H9 (cell line): ENCODE measurements at regions not wholly inside any gene's neighbourhood (a gene's known extent, or its start where the extent isn't known, plus 50 kb on each side); places are given as distances from the start of the nearest gene placed in this dataset.

Experiments
- DNase-seq: peaks from one replicate; pipeline ENCODE4 v3.0.0-alpha.2; 2017
- H2AFZ ChIP-seq: one replicate; pipeline ENCODE4 v1.6.1; 2013; ENCODE audit warnings: mild to moderate bottlenecking, low read length, control low read depth, moderate library complexity
- H2AK5ac ChIP-seq: 2 replicates; pipeline ENCODE4 v1.6.1; 2013; ENCODE audit warnings: low read length, control low read depth, mixed read lengths; ENCODE audit not compliant: insufficient read length
- H2BK120ac ChIP-seq: one replicate; pipeline ENCODE4 v1.6.1; 2013; ENCODE audit warnings: low read depth, mild to moderate bottlenecking, low read length, control low read depth, inconsistent platforms; ENCODE audit not compliant: poor library complexity, severe bottlenecking
- H2BK12ac ChIP-seq: 2 replicates; pipeline ENCODE4 v1.6.1; 2013; ENCODE audit warnings: low read length, control low read depth, mixed read lengths, low read depth; ENCODE audit not compliant: insufficient read length
- H2BK15ac ChIP-seq: 2 replicates; pipeline ENCODE4 v1.6.1; 2013; ENCODE audit warnings: low read depth, low read length, control low read depth
- H2BK20ac ChIP-seq: one replicate; pipeline ENCODE4 v1.6.1; 2013; ENCODE audit warnings: low read depth, mild to moderate bottlenecking, low read length, control low read depth, inconsistent platforms; ENCODE audit not compliant: poor library complexity, severe bottlenecking
- H2BK5ac ChIP-seq: 2 replicates; pipeline ENCODE4 v1.6.1; 2013; ENCODE audit warnings: low read length, control low read depth, mixed read lengths; ENCODE audit not compliant: insufficient read length
- H3K14ac ChIP-seq: 2 replicates; pipeline ENCODE4 v1.6.1; 2013; ENCODE audit warnings: low read length, control low read depth; ENCODE audit not compliant: insufficient read depth
- H3K18ac ChIP-seq: 2 replicates; pipeline ENCODE4 v1.6.1; 2013; ENCODE audit warnings: low read depth, mild to moderate bottlenecking, mixed read lengths, low read length, control low read depth; ENCODE audit not compliant: insufficient read length
- H3K23ac ChIP-seq: 2 replicates; pipeline ENCODE4 v1.6.1; 2013; ENCODE audit warnings: low read length, control low read depth, mixed read lengths, low read depth; ENCODE audit not compliant: insufficient read length
- H3K23me2 ChIP-seq: 2 replicates; pipeline ENCODE4 v1.6.1; 2013; ENCODE audit warnings: low read depth, mild to moderate bottlenecking, mixed read lengths, low read length, control low read depth; ENCODE audit not compliant: insufficient read length, poor library complexity, severe bottlenecking
- H3K27ac ChIP-seq: 2 replicates; pipeline ENCODE4 v1.5.1; 2013; ENCODE audit warnings: low read length, control low read depth, mixed read lengths, low read depth; ENCODE audit not compliant: insufficient read length
- H3K27me3 ChIP-seq: 2 replicates; pipeline ENCODE4 v1.6.1; 2013; ENCODE audit warnings: low read length, control low read depth, inconsistent platforms; ENCODE audit not compliant: insufficient read depth
- H3K4ac ChIP-seq: 2 replicates; pipeline ENCODE4 v1.6.1; 2013; ENCODE audit warnings: low read depth, mild to moderate bottlenecking, control low read depth, inconsistent platforms, low read length, moderate library complexity
- H3K4me1 ChIP-seq: 2 replicates; pipeline ENCODE4 v1.6.1; 2013; ENCODE audit warnings: low read length, control low read depth, inconsistent platforms; ENCODE audit not compliant: insufficient read depth
- H3K4me2 ChIP-seq: 2 replicates; pipeline ENCODE4 v1.6.1; 2013; ENCODE audit warnings: low read length, control low read depth, mixed read lengths; ENCODE audit not compliant: insufficient read length, insufficient read depth
- H3K56ac ChIP-seq: 2 replicates; pipeline ENCODE4 v1.6.1; 2013; ENCODE audit warnings: low read depth, mild to moderate bottlenecking, mixed read lengths, low read length, control low read depth; ENCODE audit not compliant: insufficient read length
- H3K79me1 ChIP-seq: 2 replicates; pipeline ENCODE4 v1.6.1; 2013; ENCODE audit warnings: low read depth, mild to moderate bottlenecking, moderate library complexity, low read length, control low read depth, inconsistent platforms; ENCODE audit not compliant: insufficient read depth, poor library complexity, severe bottlenecking
- H3K79me2 ChIP-seq: 2 replicates; pipeline ENCODE4 v1.6.1; 2013; ENCODE audit warnings: low read length, control low read depth, inconsistent platforms; ENCODE audit not compliant: insufficient read depth
- H3K9ac ChIP-seq: 2 replicates; pipeline ENCODE4 v1.6.1; 2013; ENCODE audit warnings: low read length, control low read depth, mixed read lengths; ENCODE audit not compliant: insufficient read length; ENCODE audit errors: extremely low read depth
- H3K9me3 ChIP-seq: one replicate; pipeline ENCODE4 v1.6.1; 2013; ENCODE audit warnings: low read depth, low read length, inconsistent platforms; ENCODE audit not compliant: control insufficient read depth
- H3T11ph ChIP-seq: one replicate; pipeline ENCODE4 v1.6.1; 2013; ENCODE audit warnings: mild to moderate bottlenecking, low read length, control low read depth, inconsistent platforms
- H4K20me1 ChIP-seq: one replicate; pipeline ENCODE4 v1.6.1; 2013; ENCODE audit not compliant: control insufficient read depth, insufficient read length, insufficient read depth
- H4K5ac ChIP-seq: 2 replicates; pipeline ENCODE4 v1.6.1; 2013; ENCODE audit warnings: low read depth, mild to moderate bottlenecking, mixed read lengths, low read length, control low read depth; ENCODE audit not compliant: insufficient read length
- H4K8ac ChIP-seq: replicated peaks from 2 replicates; pipeline ENCODE4 v1.6.1; 2013; ENCODE audit warnings: low read length, control low read depth, mixed read lengths, low read depth; ENCODE audit not compliant: insufficient read length
- H4K91ac ChIP-seq: 2 replicates; pipeline ENCODE4 v1.6.1; 2013; ENCODE audit warnings: low read depth, mild to moderate bottlenecking, moderate library complexity, mixed read lengths, low read length, control low read depth; ENCODE audit not compliant: insufficient read length
- H3K27ac Mint-ChIP-seq, 3 experiments: 2 replicates in 2 of 3; 3 replicates in 1 of 3; pipeline ENCODE4 v1.8.0; 2020 to 2021; ENCODE audit warnings: mixed read lengths in 3 of 3, mild to moderate bottlenecking in 1 of 3, moderate library complexity in 1 of 3
- H3K27me3 Mint-ChIP-seq: 2 replicates; pipeline ENCODE4 v1.8.0; 2021; ENCODE audit warnings: low read depth, mild to moderate bottlenecking, moderate library complexity, mixed read lengths
- H3K36me3 Mint-ChIP-seq, 3 experiments: 2 replicates in 2 of 3; 3 replicates in 1 of 3; pipeline ENCODE4 v1.8.0; 2020 to 2021; ENCODE audit warnings: low read depth in 3 of 3, mixed read lengths in 3 of 3; ENCODE audit not compliant: insufficient read depth in 1 of 3
- H3K4me1 Mint-ChIP-seq, 2 experiments: 2 replicates each; pipeline ENCODE4 v1.8.0; 2020; ENCODE audit warnings: mixed read lengths in 2 of 2
- H3K4me3 Mint-ChIP-seq, 2 experiments: 2 replicates in 1 of 2; 3 replicates in 1 of 2; pipeline ENCODE4 v1.8.0; 2020 to 2021; ENCODE audit warnings: mild to moderate bottlenecking in 2 of 2, mixed read lengths in 2 of 2, moderate library complexity in 1 of 2
- H3K9me3 Mint-ChIP-seq, 2 experiments: 2 replicates in 1 of 2; 3 replicates in 1 of 2; pipeline ENCODE4 v1.8.0; 2020; ENCODE audit warnings: mild to moderate bottlenecking in 2 of 2, mixed read lengths in 2 of 2, moderate library complexity in 1 of 2
- CTCF ChIP-seq: fragments of 200-600 bp; sonication (generic); conservative IDR thresholded peaks from 3 replicates; pipeline ENCODE4 v1.8.0; 2021; ENCODE audit warnings: antibody characterized with exemption, mild to moderate bottlenecking
- WGBS: extraction: QIAGEN DNeasy Blood & Tissue Kit; methylation state at CpG from one replicate; pipeline ENCODE4 v1.1.7; 2013; ENCODE audit warnings: missing lambda C conversion rate, low lambda C conversion rate, mixed read lengths; ENCODE audit not compliant: insufficient read length; ENCODE audit errors: extremely low coverage; 5-methylcytosine and 5-hydroxymethylcytosine counted together

- H4K20me1 ChIP-seq = no peaks in the 10 kb centered on the region
- no peaks in the 10 kb centered on the region for H3K79me1 ChIP-seq
- no peaks in the 10 kb centered on the region for H3K27me3 ChIP-seq
- no peak overlapping the region for H2AK5ac ChIP-seq
- Mint-ChIP-seq H3K4me1 (peaks cover 0 to 3% of the 10 kb centered on the region in 2 experiments; a peak in 1 of 4 replicates), H3K4me3 (no peak overlapping the region), H3K27me3 (peaks cover 16% of the 10 kb centered on the region), H3K36me3 (no peaks in the 10 kb centered on the region; a peak in 1 of 7 replicates), H3K27ac (no peak overlapping the region; a peak in 1 of 7 replicates), H3K9me3 (peaks cover under 1 to 3% of the 10 kb centered on the region in 2 experiments; a peak in 3 of 5 replicates)
- no peak overlapping the region for H2BK12ac ChIP-seq
- H3K14ac ChIP-seq = no peak overlapping the region
- no peak overlapping the region for H3K18ac ChIP-seq
- H3K4ac ChIP-seq = no peak overlapping the region
- no peak overlapping the region for H2BK120ac ChIP-seq
- no peak for TF ChIP-seq CTCF
- H3K9ac ChIP-seq = no peak overlapping the region
- H3K56ac ChIP-seq = no peak overlapping the region
- DNase-seq = no peak
- H2BK20ac ChIP-seq = no peak overlapping the region
- no peak overlapping the region for H3K23ac ChIP-seq
- no peak overlapping the region for H2BK5ac ChIP-seq
- no peaks in the 10 kb centered on the region for H3K23me2 ChIP-seq
- WGBS = no CpG with 5 or more reads among the region's 9 CpGs
- no peaks in the 10 kb centered on the region for H3K4me1 ChIP-seq
- H3K79me2 ChIP-seq = no peaks in the 10 kb centered on the region
- no peak overlapping the region for H4K5ac ChIP-seq
- no peak overlapping the region for H3T11ph ChIP-seq
- H3K27ac ChIP-seq = no peak overlapping the region
- H3K4me2 ChIP-seq = no peak overlapping the region
- H2BK15ac ChIP-seq = no peak overlapping the region
- H4K91ac ChIP-seq = no peak overlapping the region
- no peak overlapping the region for H4K8ac ChIP-seq
- H2AFZ ChIP-seq = no peak overlapping the region
- no peaks in the 10 kb centered on the region for H3K9me3 ChIP-seq
These were observed 416.1 kb downstream of the NPHP4 start for GRCh38 chr1:5576011-5576672.
